ENCODE measurements at regions not wholly inside any gene's neighbourhood (a gene's known extent, or its start where the extent isn't known, plus 50 kb on each side); places are given as distances from the start of the nearest gene placed in this dataset.

DNA sequence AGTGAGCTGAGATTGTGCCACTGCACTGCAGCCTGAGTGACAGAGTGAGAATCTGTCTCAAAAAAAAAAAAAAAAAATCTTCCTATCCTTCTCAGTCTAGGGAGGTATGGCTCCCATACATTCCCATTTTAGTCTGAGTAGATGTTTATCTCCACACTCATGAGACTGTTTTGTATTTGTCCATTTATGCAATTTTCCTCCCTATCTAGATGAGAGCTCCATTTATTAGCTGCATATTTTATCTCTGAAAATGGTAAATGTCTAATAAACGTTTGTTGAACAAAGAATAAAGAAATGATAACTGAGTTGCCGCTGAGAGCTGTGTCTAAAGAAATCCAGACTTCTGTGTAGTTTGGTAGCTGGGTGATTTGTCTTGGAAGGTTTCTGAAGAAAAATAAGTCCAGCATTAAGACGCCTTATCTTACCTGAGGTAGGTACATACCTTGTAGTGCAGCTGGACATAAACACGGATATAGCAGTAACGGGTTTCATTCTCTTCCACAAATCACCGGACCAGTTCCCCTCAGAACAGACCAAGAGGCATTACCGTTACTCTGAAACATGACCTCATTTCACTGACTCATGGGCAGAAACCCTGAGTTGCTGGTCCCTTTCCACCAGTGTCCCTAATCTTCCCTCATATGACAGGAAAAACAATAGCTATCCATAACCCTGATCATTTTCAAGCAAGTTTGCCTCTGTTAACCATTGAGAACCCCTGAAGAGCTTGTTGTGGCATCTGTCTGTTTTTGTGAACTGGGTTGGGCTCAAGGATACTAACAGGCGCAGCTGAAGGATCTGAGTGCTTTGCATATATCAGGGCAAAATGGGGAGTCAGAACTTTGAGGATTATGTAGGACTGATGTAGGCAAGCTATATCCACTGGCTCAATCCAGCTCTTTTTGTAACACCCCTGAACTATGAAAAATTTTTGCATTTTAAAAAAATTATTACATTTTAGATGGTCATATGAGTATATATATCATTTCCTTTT, 177.4 kb upstream of the XYLT1 start:
- Histone ChIP-seq H3K27ac (ENCODE audit: extremely low read depth, low read depth, low read length) (no peak overlapping the region), H3K4me3 (ENCODE audit: low read depth, low read length) (no peak overlapping the region), H3K36me3 (ENCODE audit: control insufficient read depth in 2 of 2, insufficient read depth in 1 of 2, low read length in 2 of 2) (no peaks in the 10 kb centered on the region), H3K9me3 (ENCODE audit: control insufficient read depth, insufficient read depth, low read depth, low read length) (no peaks in the 10 kb centered on the region), H3K4me1 (ENCODE audit: control insufficient read depth, insufficient read depth, low read length) (no peaks in the 10 kb centered on the region)
- CTCF ChIA-PET: no interaction called here
- TF ChIP-seq ZNF148 (tag by site-specific recombination; IDR thresholded peaks at IDR 0.05; ENCODE audit: borderline replicate concordance) (no peak), HOXD13 (CRISPR knock-in tag; IDR thresholded peaks at IDR 0.05; ENCODE audit: borderline replicate concordance) (no peak), ZNF114 (tag by site-specific recombination; IDR thresholded peaks at IDR 0.05) (no peak), ZNF521 (tag by site-specific recombination; IDR thresholded peaks at IDR 0.05) (no peak), ZNF596 (tag by site-specific recombination; IDR thresholded peaks at IDR 0.05) (no peak), ZNF169 (tag by site-specific recombination; IDR thresholded peaks at IDR 0.05) (no peak), ZNF548 (tag by site-specific recombination; IDR thresholded peaks at IDR 0.05) (no peak), ZNF23 (tag by site-specific recombination; IDR thresholded peaks at IDR 0.05; ENCODE audit: borderline replicate concordance) (no peak), ZNF248 (tag by site-specific recombination; IDR thresholded peaks at IDR 0.05) (no peak), ZNF366 (tag by site-specific recombination; conservative IDR thresholded peaks at IDR 0.05) (no peak), ZNF133 (tag by site-specific recombination; IDR thresholded peaks at IDR 0.05) (no peak), MYNN (tag by site-specific recombination; IDR thresholded peaks at IDR 0.05; ENCODE audit: borderline replicate concordance) (no peak), ZNF280C (tag by site-specific recombination; IDR thresholded peaks at IDR 0.05) (no peak), ZNF76 (tag by site-specific recombination; IDR thresholded peaks at IDR 0.05; ENCODE audit: borderline replicate concordance, low read depth) (no peak)
- TF ChIP-seq, protein P1, sequence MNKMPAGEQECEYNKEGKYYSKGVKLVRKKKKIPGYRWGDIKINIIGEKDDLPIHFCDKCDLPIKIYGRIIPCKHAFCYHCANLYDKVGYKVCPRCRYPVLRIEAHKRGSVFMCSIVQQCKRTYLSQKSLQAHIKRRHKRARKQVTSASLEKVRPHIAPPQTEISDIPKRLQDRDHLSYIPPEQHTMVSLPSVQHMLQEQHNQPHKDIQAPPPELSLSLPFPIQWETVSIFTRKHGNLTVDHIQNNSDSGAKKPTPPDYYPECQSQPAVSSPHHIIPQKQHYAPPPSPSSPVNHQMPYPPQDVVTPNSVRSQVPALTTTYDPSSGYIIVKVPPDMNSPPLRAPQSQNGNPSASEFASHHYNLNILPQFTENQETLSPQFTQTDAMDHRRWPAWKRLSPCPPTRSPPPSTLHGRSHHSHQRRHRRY (tag by site-specific recombination; IDR thresholded peaks at IDR 0.05): no peak
- POLR2A ChIA-PET: no interaction called here

DNA sequence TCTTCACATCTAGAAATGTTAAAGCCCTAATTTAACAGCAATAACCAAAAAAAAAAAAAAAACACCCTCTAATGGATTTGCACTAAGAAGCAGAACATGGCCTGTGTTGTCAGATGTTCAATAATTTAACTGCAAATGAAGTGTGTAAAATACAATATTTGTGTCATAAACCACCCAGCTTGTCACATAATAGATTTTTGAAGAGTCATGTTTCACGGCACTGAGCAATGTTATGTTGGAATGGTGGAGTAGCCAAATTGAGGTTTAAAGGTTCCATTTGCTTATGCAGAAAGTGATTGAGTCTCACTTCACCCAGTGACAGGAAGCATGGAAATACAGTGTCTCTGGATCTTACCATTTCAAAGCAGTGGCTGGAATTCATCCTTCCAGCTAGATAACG, 173.2 kb upstream of the XYLT1 start:
- no peaks in the 10 kb centered on the region for H3K4me1 ChIP-seq (ENCODE audit: control insufficient read depth, insufficient read depth, low read length)
- H3K4me3 ChIP-seq (ENCODE audit: low read depth, low read length): no peak overlapping the region
- no peaks in the 10 kb centered on the region for H3K36me3 ChIP-seq (ENCODE audit: control insufficient read depth in 2 of 2, insufficient read depth in 1 of 2, low read length in 2 of 2)
- CTCF ChIA-PET: no interaction called here
- no peaks in the 10 kb centered on the region for H3K9me3 ChIP-seq (ENCODE audit: control insufficient read depth, insufficient read depth, low read depth, low read length)
- POLR2A ChIA-PET: no interaction called here
- no peak overlapping the region for H3K27ac ChIP-seq (ENCODE audit: extremely low read depth, low read depth, low read length)
- TF ChIP-seq, protein P2, sequence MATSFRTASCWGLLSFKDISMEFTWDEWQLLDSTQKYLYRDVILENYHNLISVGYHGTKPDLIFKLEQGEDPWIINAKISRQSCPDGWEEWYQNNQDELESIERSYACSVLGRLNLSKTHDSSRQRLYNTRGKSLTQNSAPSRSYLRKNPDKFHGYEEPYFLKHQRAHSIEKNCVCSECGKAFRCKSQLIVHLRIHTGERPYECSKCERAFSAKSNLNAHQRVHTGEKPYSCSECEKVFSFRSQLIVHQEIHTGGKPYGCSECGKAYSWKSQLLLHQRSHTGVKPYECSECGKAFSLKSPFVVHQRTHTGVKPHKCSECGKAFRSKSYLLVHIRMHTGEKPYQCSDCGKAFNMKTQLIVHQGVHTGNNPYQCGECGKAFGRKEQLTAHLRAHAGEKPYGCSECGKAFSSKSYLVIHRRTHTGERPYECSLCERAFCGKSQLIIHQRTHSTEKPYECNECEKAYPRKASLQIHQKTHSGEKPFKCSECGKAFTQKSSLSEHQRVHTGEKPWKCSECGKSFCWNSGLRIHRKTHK (tag by site-specific recombination; IDR thresholded peaks at IDR 0.05): no peak
- TF ChIP-seq YY1 (tag by site-specific recombination; IDR thresholded peaks at IDR 0.05): no peak
- no peak for TF ChIP-seq ZNF610 (tag by site-specific recombination; IDR thresholded peaks at IDR 0.05; ENCODE audit: borderline replicate concordance)
- no peak for TF ChIP-seq ZNF366 (tag by site-specific recombination; conservative IDR thresholded peaks at IDR 0.05)
- TF ChIP-seq ZBTB21 (tag by site-specific recombination; IDR thresholded peaks at IDR 0.05): no peak
- no peak for TF ChIP-seq GFI1B (tag by site-specific recombination; IDR thresholded peaks at IDR 0.05)
- no peak for TF ChIP-seq ZNF501 (tag by site-specific recombination; IDR thresholded peaks at IDR 0.05)
- no peak for TF ChIP-seq ZBTB11 (tag by site-specific recombination; conservative IDR thresholded peaks at IDR 0.05; ENCODE audit: low read depth)
- no peak for TF ChIP-seq GLI2 (tag by site-specific recombination; IDR thresholded peaks at IDR 0.05; ENCODE audit: borderline replicate concordance, low read depth)
- TF ChIP-seq ZEB2 (tag by site-specific recombination; IDR thresholded peaks at IDR 0.05): no peak
